Peyer's patch (tissue), 4 donors: ENCODE measurements at regions not wholly inside any gene's neighbourhood (a gene's known extent, or its start where the extent isn't known, plus 50 kb on each side); places are given as distances from the start of the nearest gene placed in this dataset.

Source experiments
- DNase-seq, 3 donors: peaks; one replicate each; pipeline ENCODE4 v3.0.0-alpha.2; 2017 to 2019
- H3K27ac ChIP-seq, 4 donors: fragments of 200-600 bp; sonication (generic); one replicate each; pipeline ENCODE4 v1.5.1; 2016 to 2019
- H3K27me3 ChIP-seq, 2 donors: fragments of 200-600 bp; sonication (generic); one replicate each; pipeline ENCODE4 v1.5.1; 2019
- H3K36me3 ChIP-seq, 3 donors: fragments of 200-600 bp; sonication (generic); one replicate each; pipeline ENCODE4 v1.5.1; 2016 to 2019
- H3K4me1 ChIP-seq, 4 donors: fragments of 200-600 bp; sonication (generic); one replicate each; pipeline ENCODE4 v1.5.1; 2016 to 2019
- H3K4me3 ChIP-seq, 4 donors: fragments of 200-600 bp; sonication (generic); 1 replicate in 3 of 4; 2 replicates in 1 of 4; pipeline ENCODE4 v1.5.1; 2016 to 2019; ENCODE audit warnings: mild to moderate bottlenecking in 1 of 4
- H3K9me3 ChIP-seq, 4 donors: fragments of 200-600 bp; sonication (generic); one replicate each; pipeline ENCODE4 v1.5.1; 2016 to 2019; ENCODE audit warnings: mild to moderate bottlenecking in 1 of 4
- CTCF ChIP-seq, 6 experiments: fragments of 450-650 bp in 4 of 6; fragments of 200-600 bp in 2 of 6; sonication (generic) in 1 of 6; IDR thresholded peaks; one replicate each; pipeline ENCODE4 v1.5.1; 2017 to 2019; ENCODE audit warnings: antibody characterized with exemption in 6 of 6, mild to moderate bottlenecking in 3 of 6, moderate library complexity in 1 of 6
- POLR2A ChIP-seq, 2 donors: fragments of 450-650 bp; IDR thresholded peaks; one replicate each; pipeline ENCODE4 v1.5.1; 2017; ENCODE audit warnings: antibody characterized with exemption in 2 of 2, mild to moderate bottlenecking in 2 of 2, moderate library complexity in 2 of 2

GRCh38 chr9:117492476-117492875, 77.6 kb upstream of the ASTN2 start:
- Histone ChIP-seq H3K4me3 (no peak overlapping the region), H3K4me1 (peaks cover 0 to 6% (median 0%) of the 10 kb centered on the region in 4 donors), H3K9me3 (no peaks in the 10 kb centered on the region), H3K36me3 (no peaks in the 10 kb centered on the region), H3K27ac (peak overlapping the region in 1 of 4 donors; percentile 8), H3K27me3 (no peaks in the 10 kb centered on the region)
- no peak for DNase-seq
- TF ChIP-seq POLR2A (IDR thresholded peaks at IDR 0.05): no peak
- TF ChIP-seq CTCF (IDR thresholded peaks at IDR 0.05): no peak

- H3K4me3 ChIP-seq: no peak overlapping the region
- no peak for TF ChIP-seq POLR2A (IDR thresholded peaks at IDR 0.05)
- TF ChIP-seq CTCF (IDR thresholded peaks at IDR 0.05): no peak
- H3K9me3 ChIP-seq: no peaks in the 10 kb centered on the region
- H3K27ac ChIP-seq: peak overlapping the region in 1 of 4 donors; percentile 27
- peaks cover 0 to 6% (median 0%) of the 10 kb centered on the region in 4 donors for H3K4me1 ChIP-seq
- peak in 2 of 3 donors; percentile 62 to 78 for DNase-seq
- H3K27me3 ChIP-seq: no peaks in the 10 kb centered on the region
- H3K36me3 ChIP-seq: no peaks in the 10 kb centered on the region
Observed at GRCh38 chr9:117491491-117491890, 76.6 kb upstream of the ASTN2 start.

GRCh38 chr9:117490199-117490598, 75.3 kb upstream of the ASTN2 start:
- Histone ChIP-seq H3K4me3 (no peak overlapping the region), H3K36me3 (no peaks in the 10 kb centered on the region), H3K27me3 (no peaks in the 10 kb centered on the region), H3K27ac (no peak overlapping the region), H3K4me1 (peaks cover 0 to 6% (median 0%) of the 10 kb centered on the region in 4 donors), H3K9me3 (no peaks in the 10 kb centered on the region)
- no peak for TF ChIP-seq POLR2A (IDR thresholded peaks at IDR 0.05)
- no peak for TF ChIP-seq CTCF (IDR thresholded peaks at IDR 0.05)
- no peak for DNase-seq

GRCh38 chr9:117488659-117489058, 73.8 kb upstream of the ASTN2 start:
- no peak overlapping the region for H3K4me3 ChIP-seq
- H3K27ac ChIP-seq: no peak overlapping the region
- H3K9me3 ChIP-seq: no peaks in the 10 kb centered on the region
- peaks cover 0 to 6% (median 0%) of the 10 kb centered on the region in 4 donors for H3K4me1 ChIP-seq
- DNase-seq: no peak
- H3K36me3 ChIP-seq: no peaks in the 10 kb centered on the region
- H3K27me3 ChIP-seq: no peaks in the 10 kb centered on the region
- TF ChIP-seq POLR2A (IDR thresholded peaks at IDR 0.05) (no peak), CTCF (IDR thresholded peaks at IDR 0.05) (no peak)

GRCh38 chr9:117487555-117488175, 72.8 kb upstream of the ASTN2 start:
- Histone ChIP-seq H3K36me3 (no peaks in the 10 kb centered on the region), H3K9me3 (no peaks in the 10 kb centered on the region), H3K27me3 (no peaks in the 10 kb centered on the region), H3K4me3 (no peak overlapping the region), H3K27ac (no peak overlapping the region), H3K4me1 (peaks cover 0 to 6% (median 0%) of the 10 kb centered on the region in 4 donors)
- TF ChIP-seq CTCF (IDR thresholded peaks at IDR 0.05) (peak in 5 of 6 experiments; percentile 36 to 97 (median 94)), POLR2A (IDR thresholded peaks at IDR 0.05) (no peak)
- peak in 2 of 3 donors; percentile 77 to 85 for DNase-seq
